Stimulated activated CD4-positive, alpha-beta T cell treated with anti-CD3 and anti-CD28 coated beads, Interleukin-4, amount 100 ng/mL, for 4 hours (primary cell): ENCODE measurements at regions not wholly inside any gene's neighbourhood (a gene's known extent, or its start where the extent isn't known, plus 50 kb on each side); places are given as distances from the start of the nearest gene placed in this dataset.
"Not testable (repeated sequence)": the region's sequence is repeated elsewhere in the genome, so short reads cannot be mapped to it uniquely, and the experiment has no call there.

Experiments
- DNase-seq, 2 experiments: peaks; one replicate each; pipeline ENCODE4 v3.0.0-alpha.2; 2020

- no peak for DNase-seq
These were observed 84.0 kb upstream of the IGFBP7 start for GRCh38 chr4:57194068-57194611.

- DNase-seq: no peak
These were observed 83.1 kb upstream of the IGFBP7 start for GRCh38 chr4:57193209-57193810.

- no peak for DNase-seq
These were observed 81.4 kb upstream of the IGFBP7 start for GRCh38 chr4:57191523-57192034.

- DNase-seq: no peak
These were observed 80.7 kb upstream of the IGFBP7 start for GRCh38 chr4:57190601-57191481.

- no peak for DNase-seq
These were observed 77.1 kb upstream of the IGFBP7 start for GRCh38 chr4:57187246-57187645.

- DNase-seq: no peak
These were observed 74.3 kb upstream of the IGFBP7 start for GRCh38 chr4:57184378-57185029.

GRCh38 chr4:57182132-57182874 lies 72.1 kb upstream of the IGFBP7 start:
- no peak for DNase-seq

GRCh38 chr4:57173136-57173535 lies 63.0 kb upstream of the IGFBP7 start:
- DNase-seq: not testable (repeated sequence)

- DNase-seq: no peak
These were observed 61.9 kb upstream of the IGFBP7 start for GRCh38 chr4:57172065-57172464.

GRCh38 chr4:57168982-57169381 lies 58.8 kb upstream of the IGFBP7 start:
- no peak for DNase-seq

GRCh38 chr4:57163530-57164459 lies 53.6 kb upstream of the IGFBP7 start:
- DNase-seq: peak; percentile 56 to 74

GRCh38 chr4:57162499-57163019 lies 52.4 kb upstream of the IGFBP7 start:
- DNase-seq: no peak
